Neural cell (in vitro differentiated cells): ENCODE measurements at regions not wholly inside any gene's neighbourhood (a gene's known extent, or its start where the extent isn't known, plus 50 kb on each side); places are given as distances from the start of the nearest gene placed in this dataset.

Source experiments
- H2AFZ ChIP-seq: fragments of 200-600, 300-800 bp; sonication (generic), shearing (Covaris generic); 2 replicates; pipeline ENCODE4 v1.6.0; 2014; ENCODE audit warnings: low read depth, mild to moderate bottlenecking, antibody characterized with exemption, low read length, moderate library complexity
- H3F3A ChIP-seq: fragments of 200-600 bp; shearing (Covaris generic); 2 replicates; pipeline ENCODE4 v1.6.1; 2016; ENCODE audit warnings: mild to moderate bottlenecking, moderate library complexity, mixed read lengths, antibody characterized with exemption, low read length; ENCODE audit not compliant: insufficient read depth, poor library complexity, severe bottlenecking
- H3K27ac ChIP-seq: fragments of 200-600, 300-800 bp; sonication (generic), shearing (Covaris generic); 2 replicates; pipeline ENCODE4 v1.5.1; 2014; ENCODE audit warnings: mild to moderate bottlenecking, low read length, moderate library complexity
- H3K27me3 ChIP-seq: fragments of 300-800, 200-600 bp; sonication (generic), shearing (Covaris generic); 2 replicates; pipeline ENCODE4 v1.6.0; 2014; ENCODE audit warnings: mild to moderate bottlenecking, low read depth, low read length, moderate library complexity; ENCODE audit not compliant: insufficient read depth
- H3K36me3 ChIP-seq: fragments of 300-800, 200-600 bp; sonication (generic), shearing (Covaris generic); 2 replicates; pipeline ENCODE4 v1.5.1; 2014; ENCODE audit warnings: mild to moderate bottlenecking, antibody characterized with exemption, low read length, moderate library complexity; ENCODE audit not compliant: insufficient read depth
- H3K4me2 ChIP-seq: fragments of 300-800, 200-600 bp; sonication (generic), shearing (Covaris generic); 2 replicates; pipeline ENCODE4 v1.6.0; 2014; ENCODE audit warnings: mild to moderate bottlenecking, low read length
- H3K4me3 ChIP-seq: fragments of 300-800, 200-600 bp; sonication (generic), shearing (Covaris generic); 2 replicates; pipeline ENCODE4 v1.5.1; 2014; ENCODE audit warnings: mild to moderate bottlenecking, low read length, moderate library complexity
- H3K79me2 ChIP-seq: fragments of 200-600 bp; shearing (Covaris generic); replicated peaks from 2 replicates; pipeline ENCODE4 v1.6.0; 2014; ENCODE audit warnings: mild to moderate bottlenecking, low read length, moderate library complexity; ENCODE audit not compliant: insufficient read depth
- H3K9ac ChIP-seq: fragments of 300-800, 200-600 bp; sonication (generic), shearing (Covaris generic); 2 replicates; pipeline ENCODE4 v1.6.1; 2016; ENCODE audit warnings: mild to moderate bottlenecking, low read length, mixed read lengths
- H3K9me2 ChIP-seq: fragments of 200-600 bp; shearing (Covaris generic); 2 replicates; pipeline ENCODE4 v1.6.1; 2016; ENCODE audit warnings: mild to moderate bottlenecking, low read length, mixed read lengths; ENCODE audit not compliant: insufficient read depth
- H3K9me3 ChIP-seq: fragments of 200-600, 300-800 bp; sonication (generic), shearing (Covaris generic); 2 replicates; pipeline ENCODE4 v1.6.1; 2016; ENCODE audit warnings: mild to moderate bottlenecking, mixed run types, low read length, moderate library complexity, mixed read lengths
- H4K20me1 ChIP-seq: fragments of 200-600 bp; shearing (Covaris generic); 2 replicates; pipeline ENCODE4 v1.6.1; 2016; ENCODE audit warnings: mild to moderate bottlenecking, mixed run types; ENCODE audit not compliant: insufficient read depth
- EP300 ChIP-seq: fragments of 450-650 bp; conservative IDR thresholded peaks from 2 replicates; pipeline ENCODE4 v1.6.1; 2014; ENCODE audit warnings: antibody characterized with exemption, mild to moderate bottlenecking, moderate library complexity; ENCODE audit not compliant: poor library complexity, severe bottlenecking
- EZH2 ChIP-seq: fragments of 200-600, 300-800 bp; shearing (Covaris generic), sonication (generic); IDR thresholded peaks from 2 replicates; pipeline ENCODE4 v1.6.1; 2014; ENCODE audit warnings: antibody characterized with exemption, low read length, borderline replicate concordance, mild to moderate bottlenecking; ENCODE audit not compliant: insufficient read depth, poor library complexity, severe bottlenecking
- MXI1 ChIP-seq: fragments of 450-650 bp; conservative IDR thresholded peaks from 2 replicates; pipeline ENCODE4 v1.6.1; 2014; ENCODE audit warnings: antibody characterized with exemption, mild to moderate bottlenecking; ENCODE audit not compliant: poor library complexity, severe bottlenecking
- POLR2AphosphoS5 ChIP-seq: IDR thresholded peaks from 2 replicates; pipeline ENCODE4 v1.6.1; 2012
- RAD21 ChIP-seq: fragments of 450-650 bp; conservative IDR thresholded peaks from 2 replicates; pipeline ENCODE4 v1.6.1; 2014; ENCODE audit warnings: antibody characterized with exemption, mild to moderate bottlenecking, moderate library complexity
- SMC3 ChIP-seq: fragments of 450-650 bp; conservative IDR thresholded peaks from 2 replicates; pipeline ENCODE4 v1.6.1; 2014; ENCODE audit warnings: antibody characterized with exemption, mild to moderate bottlenecking, moderate library complexity; ENCODE audit not compliant: poor library complexity
- TAF1 ChIP-seq: IDR thresholded peaks from 2 replicates; pipeline ENCODE4 v1.6.1; 2012; ENCODE audit warnings: low read depth
- TF ChIP-seq, protein P1 (sequence below): IDR thresholded peaks from 2 replicates; pipeline ENCODE4 v1.6.1; 2012; ENCODE audit warnings: borderline replicate concordance
- TF ChIP-seq, protein P2 (sequence below): fragments of 450-650 bp; IDR thresholded peaks from 2 replicates; pipeline ENCODE4 v1.5.1; 2014; ENCODE audit warnings: antibody characterized with exemption, mild to moderate bottlenecking, moderate library complexity; ENCODE audit not compliant: poor library complexity, severe bottlenecking

DNA sequence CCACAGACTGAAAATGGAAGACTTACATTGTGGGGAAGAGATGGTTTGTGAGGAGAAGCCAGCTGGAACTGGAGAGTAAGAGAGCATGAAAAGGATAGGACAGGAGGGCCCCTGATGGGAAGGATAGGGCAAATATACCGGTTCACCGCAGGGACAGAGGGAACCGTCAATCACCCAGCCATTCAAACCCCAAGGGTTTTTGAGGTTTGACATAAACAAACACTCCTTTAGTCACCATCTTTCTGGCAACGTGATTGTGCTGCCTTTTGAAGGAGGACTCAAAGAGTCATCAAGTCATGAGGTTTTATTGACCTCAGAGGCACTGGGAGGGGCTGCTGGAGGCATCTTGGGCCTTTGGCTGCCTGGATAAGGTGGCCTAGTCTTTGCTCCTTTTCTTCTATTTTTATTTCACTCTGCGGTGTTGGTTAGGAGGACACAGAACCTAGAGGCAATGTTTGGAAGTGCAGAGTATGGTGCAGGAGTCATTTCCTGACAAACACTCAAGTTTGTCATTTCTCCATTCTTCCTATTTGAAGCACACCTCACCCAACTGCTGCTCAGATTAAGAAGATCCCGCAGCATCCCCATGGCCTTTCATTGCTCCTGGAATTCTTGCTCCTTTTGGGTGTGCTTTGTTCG lies 487.3 kb upstream of the SPRED2 start:
- Histone ChIP-seq H3K4me2 (no peak overlapping the region), H3F3A (no peaks in the 10 kb centered on the region), H4K20me1 (no peaks in the 10 kb centered on the region), H3K27me3 (no peaks in the 10 kb centered on the region), H3K4me3 (no peak overlapping the region), H3K27ac (no peak overlapping the region), H3K9ac (no peak overlapping the region), H3K9me3 (no peaks in the 10 kb centered on the region), H3K36me3 (no peaks in the 10 kb centered on the region), H3K9me2 (no peaks in the 10 kb centered on the region), H3K79me2 (no peaks in the 10 kb centered on the region), H2AFZ (no peak overlapping the region)
- TF ChIP-seq MXI1 (no peak), SMC3 (no peak), POLR2AphosphoS5 (no peak), RAD21 (no peak), EP300 (no peak), TAF1 (no peak), EZH2 (no peak)
- TF ChIP-seq, protein P1, sequence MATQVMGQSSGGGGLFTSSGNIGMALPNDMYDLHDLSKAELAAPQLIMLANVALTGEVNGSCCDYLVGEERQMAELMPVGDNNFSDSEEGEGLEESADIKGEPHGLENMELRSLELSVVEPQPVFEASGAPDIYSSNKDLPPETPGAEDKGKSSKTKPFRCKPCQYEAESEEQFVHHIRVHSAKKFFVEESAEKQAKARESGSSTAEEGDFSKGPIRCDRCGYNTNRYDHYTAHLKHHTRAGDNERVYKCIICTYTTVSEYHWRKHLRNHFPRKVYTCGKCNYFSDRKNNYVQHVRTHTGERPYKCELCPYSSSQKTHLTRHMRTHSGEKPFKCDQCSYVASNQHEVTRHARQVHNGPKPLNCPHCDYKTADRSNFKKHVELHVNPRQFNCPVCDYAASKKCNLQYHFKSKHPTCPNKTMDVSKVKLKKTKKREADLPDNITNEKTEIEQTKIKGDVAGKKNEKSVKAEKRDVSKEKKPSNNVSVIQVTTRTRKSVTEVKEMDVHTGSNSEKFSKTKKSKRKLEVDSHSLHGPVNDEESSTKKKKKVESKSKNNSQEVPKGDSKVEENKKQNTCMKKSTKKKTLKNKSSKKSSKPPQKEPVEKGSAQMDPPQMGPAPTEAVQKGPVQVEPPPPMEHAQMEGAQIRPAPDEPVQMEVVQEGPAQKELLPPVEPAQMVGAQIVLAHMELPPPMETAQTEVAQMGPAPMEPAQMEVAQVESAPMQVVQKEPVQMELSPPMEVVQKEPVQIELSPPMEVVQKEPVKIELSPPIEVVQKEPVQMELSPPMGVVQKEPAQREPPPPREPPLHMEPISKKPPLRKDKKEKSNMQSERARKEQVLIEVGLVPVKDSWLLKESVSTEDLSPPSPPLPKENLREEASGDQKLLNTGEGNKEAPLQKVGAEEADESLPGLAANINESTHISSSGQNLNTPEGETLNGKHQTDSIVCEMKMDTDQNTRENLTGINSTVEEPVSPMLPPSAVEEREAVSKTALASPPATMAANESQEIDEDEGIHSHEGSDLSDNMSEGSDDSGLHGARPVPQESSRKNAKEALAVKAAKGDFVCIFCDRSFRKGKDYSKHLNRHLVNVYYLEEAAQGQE, result no peak
- TF ChIP-seq, protein P2, sequence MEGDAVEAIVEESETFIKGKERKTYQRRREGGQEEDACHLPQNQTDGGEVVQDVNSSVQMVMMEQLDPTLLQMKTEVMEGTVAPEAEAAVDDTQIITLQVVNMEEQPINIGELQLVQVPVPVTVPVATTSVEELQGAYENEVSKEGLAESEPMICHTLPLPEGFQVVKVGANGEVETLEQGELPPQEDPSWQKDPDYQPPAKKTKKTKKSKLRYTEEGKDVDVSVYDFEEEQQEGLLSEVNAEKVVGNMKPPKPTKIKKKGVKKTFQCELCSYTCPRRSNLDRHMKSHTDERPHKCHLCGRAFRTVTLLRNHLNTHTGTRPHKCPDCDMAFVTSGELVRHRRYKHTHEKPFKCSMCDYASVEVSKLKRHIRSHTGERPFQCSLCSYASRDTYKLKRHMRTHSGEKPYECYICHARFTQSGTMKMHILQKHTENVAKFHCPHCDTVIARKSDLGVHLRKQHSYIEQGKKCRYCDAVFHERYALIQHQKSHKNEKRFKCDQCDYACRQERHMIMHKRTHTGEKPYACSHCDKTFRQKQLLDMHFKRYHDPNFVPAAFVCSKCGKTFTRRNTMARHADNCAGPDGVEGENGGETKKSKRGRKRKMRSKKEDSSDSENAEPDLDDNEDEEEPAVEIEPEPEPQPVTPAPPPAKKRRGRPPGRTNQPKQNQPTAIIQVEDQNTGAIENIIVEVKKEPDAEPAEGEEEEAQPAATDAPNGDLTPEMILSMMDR, result no peak

DNA sequence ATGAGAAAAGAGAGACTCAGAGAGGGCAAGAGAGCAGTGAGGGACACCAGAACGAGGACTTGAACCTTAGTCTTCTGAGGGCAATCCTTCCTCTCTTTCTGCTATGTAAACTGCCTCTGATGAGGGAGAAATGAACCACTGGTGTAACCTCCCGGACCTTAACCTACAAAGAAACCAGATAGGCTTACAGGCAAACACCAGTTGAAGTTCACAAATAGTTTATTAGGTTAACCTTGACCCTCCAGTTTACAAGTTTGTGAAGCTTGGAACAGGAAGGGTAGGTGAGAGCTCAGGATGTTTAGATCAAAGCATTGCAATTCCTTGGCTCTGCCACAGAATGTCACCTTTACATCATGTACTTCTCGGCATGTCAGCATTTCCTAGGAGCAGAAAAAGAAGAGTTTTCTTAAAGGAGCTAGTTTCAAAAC lies 486.4 kb upstream of the SPRED2 start:
- Histone ChIP-seq H4K20me1 (no peaks in the 10 kb centered on the region), H2AFZ (no peak overlapping the region), H3F3A (no peaks in the 10 kb centered on the region), H3K79me2 (no peaks in the 10 kb centered on the region), H3K27me3 (no peaks in the 10 kb centered on the region), H3K9me3 (no peaks in the 10 kb centered on the region), H3K9ac (no peak overlapping the region), H3K4me3 (no peak overlapping the region), H3K36me3 (no peaks in the 10 kb centered on the region), H3K9me2 (no peaks in the 10 kb centered on the region), H3K27ac (no peak overlapping the region), H3K4me2 (no peak overlapping the region)
- TF ChIP-seq EP300, result no peak
- TF ChIP-seq, protein P1, result no peak
- TF ChIP-seq TAF1, result no peak
- TF ChIP-seq SMC3, result peak; percentile 54
- TF ChIP-seq MXI1, result no peak
- TF ChIP-seq, protein P2, result peak; percentile 43
- no peak for TF ChIP-seq EZH2
- peak; percentile 57 for TF ChIP-seq RAD21
- no peak for TF ChIP-seq POLR2AphosphoS5
